RPMI7951 (cell line): ENCODE measurements at regions not wholly inside any gene's neighbourhood (a gene's known extent, or its start where the extent isn't known, plus 50 kb on each side); places are given as distances from the start of the nearest gene placed in this dataset.
"Not testable (repeated sequence)": the region's sequence is repeated elsewhere in the genome, so short reads cannot be mapped to it uniquely, and the experiment has no call there.

Experiments
- DNase-seq: peaks from one replicate; pipeline ENCODE4 v3.0.0-alpha.2; 2012; ENCODE audit warnings: low read depth

DNA sequence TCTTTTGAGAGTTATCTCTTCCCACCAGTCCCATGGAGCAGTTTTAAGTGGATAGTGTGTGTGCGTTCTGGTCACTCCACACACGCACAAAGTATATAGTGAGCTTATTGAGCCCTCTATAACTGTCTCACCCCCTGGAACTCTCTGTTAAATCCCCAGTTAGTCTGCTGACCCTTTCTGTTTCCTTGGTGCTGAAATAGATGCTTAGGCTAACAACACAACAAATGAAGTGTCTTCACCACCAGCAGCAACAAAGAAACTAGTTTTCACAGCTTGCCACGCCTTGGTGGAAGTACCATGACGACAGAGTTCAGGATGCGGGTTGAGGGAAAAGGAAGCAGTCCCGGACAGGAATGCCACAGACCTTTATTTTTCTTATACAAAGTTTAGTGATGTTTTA lies 203.5 kb upstream of the TMEFF2 start:
- DNase-seq = peak; percentile 1

DNA sequence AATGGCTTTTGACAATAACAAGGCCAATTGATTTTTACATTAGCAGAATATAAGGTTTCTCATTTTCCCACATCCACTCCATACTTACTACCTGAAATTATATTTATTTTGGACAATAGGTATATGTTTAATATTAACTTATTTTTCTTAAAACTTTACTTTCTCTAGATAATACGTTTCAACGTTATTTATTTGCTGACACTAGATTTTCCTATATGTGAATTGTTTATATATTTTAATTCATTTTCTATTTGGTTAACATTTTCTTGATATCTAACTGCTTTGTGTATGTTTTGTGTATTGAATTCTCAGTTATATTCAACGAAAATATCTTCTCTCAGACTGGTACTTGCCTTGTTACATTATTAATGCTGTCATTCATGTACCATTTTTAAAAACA lies 199.9 kb upstream of the TMEFF2 start:
- no peak for DNase-seq

DNA sequence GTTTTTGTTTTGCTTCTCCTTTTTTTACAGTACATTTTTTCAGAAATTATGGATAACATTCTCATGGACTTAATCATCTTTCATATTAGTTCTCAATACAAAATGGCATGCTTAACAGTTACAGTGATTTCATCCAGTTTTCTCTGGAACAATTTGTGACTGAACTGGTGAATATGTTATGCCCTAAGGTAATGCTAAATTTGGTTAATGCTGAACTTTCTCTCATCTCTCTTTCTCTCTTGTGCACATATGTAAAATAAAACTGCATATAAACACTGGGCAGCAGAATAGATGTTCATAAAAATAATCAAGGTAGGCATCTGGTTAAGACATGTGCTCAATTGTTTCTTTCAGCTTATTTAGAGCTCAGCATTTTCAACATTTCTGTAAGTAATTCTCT lies 196.3 kb upstream of the TMEFF2 start:
- no peak for DNase-seq

DNA sequence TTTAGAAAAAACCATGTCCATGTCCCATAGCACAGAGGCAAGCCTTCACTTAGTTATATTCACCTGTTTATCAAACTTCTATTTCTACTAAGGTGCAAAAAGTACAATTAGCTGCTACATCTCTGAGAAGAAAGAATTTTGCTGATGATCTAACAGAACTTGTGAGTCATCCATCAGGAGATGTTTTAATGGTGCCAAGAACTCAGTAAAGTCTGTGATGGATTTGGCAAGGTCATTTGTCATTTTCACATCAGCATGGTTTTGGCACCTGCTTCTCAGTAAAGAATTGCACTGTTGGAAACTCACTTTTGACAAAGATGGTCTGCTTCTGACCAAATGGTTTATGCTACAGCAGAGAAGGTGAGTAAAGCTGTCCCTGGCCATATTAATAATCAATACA lies 195.7 kb upstream of the TMEFF2 start:
- no peak for DNase-seq

DNA sequence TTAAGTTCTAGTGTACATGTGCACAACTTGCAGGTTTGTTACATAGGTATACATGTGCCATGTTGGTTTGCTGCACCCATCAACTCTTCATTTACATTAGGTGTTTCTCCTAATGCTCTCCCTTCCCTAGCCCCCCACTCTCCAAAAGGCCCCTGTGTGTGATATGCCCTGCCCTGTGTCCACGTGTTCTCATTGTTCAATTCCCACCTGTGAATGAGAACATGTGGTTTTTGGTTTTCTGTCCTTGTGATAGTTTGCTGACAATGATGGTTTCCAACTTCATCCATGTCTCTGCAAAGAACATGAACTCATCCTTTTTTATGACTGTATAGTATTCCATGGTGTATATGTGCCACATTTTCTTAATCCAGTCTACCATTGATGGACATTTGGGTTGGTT lies 189.5 kb upstream of the TMEFF2 start:
- not testable (repeated sequence) for DNase-seq

DNA sequence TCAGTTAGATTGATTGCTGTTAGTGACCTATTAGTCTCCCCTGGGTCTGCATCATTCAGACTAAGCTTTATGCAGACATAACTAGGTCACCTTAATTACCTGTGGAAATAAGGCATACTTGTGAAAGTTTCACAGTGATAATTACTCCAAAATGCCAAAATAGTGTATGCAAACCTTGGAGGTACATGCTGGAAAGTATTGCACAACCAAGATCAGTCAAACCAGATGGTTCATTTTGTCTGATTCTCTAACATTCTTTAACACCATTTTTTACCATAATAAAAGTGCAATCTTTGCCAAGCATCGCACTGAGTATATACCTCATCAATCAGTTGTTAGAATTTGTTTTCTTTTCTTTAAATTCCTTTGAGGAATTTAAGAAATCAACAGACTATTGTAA lies 186.3 kb upstream of the TMEFF2 start:
- DNase-seq = no peak

DNA sequence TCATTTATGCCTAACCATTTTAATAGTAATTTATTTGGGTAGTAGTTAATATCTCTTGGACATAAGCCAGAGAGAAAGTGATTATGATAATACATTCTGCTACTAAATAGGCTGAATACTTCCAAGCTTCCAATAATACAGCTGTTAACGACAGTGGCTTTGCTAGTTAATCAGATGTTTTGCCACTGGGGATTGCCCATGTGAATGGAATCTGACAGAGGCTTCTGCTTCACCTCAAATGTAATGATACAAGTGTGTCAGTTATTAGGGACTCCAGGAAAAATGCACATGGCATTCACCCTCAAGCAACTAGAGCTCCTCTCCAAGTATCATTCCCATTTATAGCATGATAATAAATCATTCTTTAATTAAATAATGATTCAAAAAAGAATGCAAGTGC lies 185.0 kb upstream of the TMEFF2 start:
- DNase-seq = no peak

DNA sequence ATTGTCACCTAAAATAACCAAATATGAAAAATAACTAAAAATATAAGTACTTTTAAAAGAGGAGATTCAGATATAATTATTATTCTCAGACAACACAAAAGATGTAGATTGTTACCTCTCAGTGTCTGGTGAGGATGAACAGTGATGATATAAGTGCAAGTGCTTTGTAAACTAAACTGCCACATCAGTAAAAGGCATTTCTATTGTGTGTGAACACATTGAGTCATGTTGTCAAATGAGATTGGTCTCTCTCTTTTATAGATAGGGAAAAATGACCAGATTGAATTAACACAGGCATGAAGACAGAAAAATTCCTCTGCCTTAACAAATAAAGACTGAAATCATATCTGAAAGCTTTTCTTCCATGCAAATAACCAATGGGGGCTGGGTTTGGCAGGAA lies 182.4 kb upstream of the TMEFF2 start:
- no peak for DNase-seq

DNA sequence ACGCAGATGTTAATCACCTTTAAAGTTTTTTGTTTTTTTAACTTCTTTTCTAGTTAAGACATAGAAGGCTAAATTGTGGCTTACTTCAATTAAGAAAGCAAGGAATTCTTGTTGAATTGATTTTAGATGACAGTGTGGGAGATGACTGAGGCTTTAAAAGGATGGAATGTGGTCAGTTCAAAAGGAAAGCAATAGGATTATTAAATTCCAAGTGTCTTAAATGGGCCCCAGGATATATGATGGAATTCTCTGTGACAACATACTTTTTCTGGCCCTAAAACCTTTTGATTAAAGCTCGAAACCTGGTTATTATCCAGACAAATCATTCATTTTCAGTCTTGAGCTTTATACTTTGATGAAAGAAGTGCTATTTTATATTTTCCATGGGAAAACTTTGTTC lies 179.0 kb upstream of the TMEFF2 start:
- DNase-seq = no peak

DNA sequence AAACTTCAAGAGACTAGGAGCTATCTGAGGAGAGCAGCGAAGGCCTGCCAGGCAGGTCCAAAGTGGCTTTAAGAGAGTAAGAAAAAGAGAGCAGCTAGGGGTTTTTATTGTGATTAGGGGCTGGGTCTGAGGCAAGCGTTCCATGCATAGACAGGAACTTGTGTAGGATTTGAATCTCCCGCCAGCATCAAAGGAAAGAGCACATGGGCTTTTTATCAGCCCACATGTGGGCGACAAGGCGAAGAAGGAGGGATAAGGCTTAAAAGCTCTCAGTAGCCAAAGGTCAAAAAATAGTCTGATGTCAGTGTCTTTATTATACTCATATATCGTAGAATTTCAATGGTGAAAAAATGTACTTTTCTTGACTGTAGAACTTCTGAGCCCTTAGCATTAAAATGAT lies 178.5 kb upstream of the TMEFF2 start:
- DNase-seq = no peak

DNA sequence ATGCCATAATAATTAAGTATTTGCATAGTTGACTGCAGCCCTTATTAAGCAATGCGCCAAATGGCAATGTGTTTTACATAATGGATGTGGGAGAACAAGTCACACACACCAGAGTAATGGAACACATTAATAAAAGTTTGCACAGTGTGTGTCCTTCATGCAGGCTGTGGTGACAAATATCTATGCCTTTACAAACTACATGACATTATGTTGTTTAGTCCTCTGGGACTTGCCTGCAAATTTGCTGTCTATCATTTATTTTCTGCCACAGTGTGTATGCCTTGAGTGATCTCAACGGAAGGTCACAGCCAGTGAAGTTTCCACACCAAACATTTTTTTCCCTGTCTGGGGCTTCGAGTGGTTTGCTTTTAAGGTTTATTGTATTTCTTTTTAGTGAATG lies 175.2 kb upstream of the TMEFF2 start:
- no peak for DNase-seq

DNA sequence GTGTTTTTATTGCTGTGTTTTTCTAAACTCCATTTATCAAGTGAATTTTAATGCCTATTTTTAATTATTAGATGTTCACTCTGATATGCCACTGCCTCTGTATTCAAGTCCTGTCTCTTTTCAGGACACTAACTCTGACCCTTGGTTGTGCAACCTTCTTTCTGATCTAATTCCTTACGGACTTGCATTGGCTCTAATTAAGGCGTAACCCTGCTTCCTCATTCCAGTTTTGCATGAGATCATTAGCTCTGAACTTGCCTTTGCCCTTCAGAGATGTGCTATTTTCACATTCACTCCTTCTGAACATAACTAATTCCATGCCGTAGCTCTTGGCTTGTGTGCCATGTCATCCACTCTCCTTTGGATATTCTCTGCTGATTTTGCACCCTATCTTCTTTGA lies 162.5 kb upstream of the TMEFF2 start:
- DNase-seq = no peak

DNA sequence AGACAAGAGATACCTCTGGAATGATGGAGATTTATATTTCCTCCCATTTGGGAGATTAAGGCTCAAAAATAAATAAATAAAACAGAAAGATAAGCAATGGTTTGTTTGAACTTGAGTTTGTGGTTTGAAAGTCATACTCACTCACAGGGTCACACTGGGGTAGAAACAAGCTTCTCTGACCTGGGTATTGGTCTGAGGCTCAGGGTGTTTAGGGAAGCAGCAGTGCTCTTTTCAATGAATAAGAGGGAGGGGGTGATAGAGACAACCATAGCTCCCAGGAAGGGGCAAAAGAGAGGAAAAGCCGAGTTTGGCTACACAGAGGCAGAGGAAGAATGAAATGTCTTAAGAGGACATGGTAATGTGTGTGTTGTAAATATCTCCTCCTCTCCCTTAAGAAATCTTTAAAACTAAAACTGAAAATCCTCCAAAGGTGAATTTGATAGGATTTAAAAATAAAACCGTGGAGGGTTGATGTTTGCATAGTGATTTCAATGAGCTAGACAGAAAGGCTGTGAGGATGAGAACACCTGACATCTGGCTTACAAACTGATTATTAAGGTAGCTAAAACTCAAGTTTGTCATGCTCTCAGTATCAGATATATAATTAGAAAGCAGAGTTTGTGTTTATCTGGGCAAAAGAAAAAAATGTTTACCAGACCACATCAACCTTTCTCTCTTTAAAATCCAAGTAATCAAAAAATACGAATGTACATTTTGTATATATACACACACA lies 159.9 kb upstream of the TMEFF2 start:
- DNase-seq = no peak

DNA sequence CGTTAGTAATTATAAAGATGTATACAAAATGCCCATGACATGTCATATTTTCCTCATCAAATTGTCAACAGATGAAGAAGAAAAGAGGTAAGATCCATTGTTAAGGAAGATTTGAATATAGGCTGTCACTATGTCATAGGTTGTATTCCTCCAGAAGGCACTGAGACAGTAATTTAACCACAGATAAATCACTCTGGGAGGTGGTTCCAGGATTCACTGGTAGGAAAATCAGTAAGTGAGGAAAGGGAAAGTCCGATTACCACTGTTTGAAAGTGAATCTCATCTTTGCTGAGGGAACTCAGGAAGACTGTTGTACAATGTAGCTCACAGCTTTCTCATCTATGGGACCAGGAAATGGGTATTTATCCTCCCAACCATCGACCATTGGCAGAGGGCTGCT lies 152.8 kb upstream of the TMEFF2 start:
- no peak for DNase-seq

DNA sequence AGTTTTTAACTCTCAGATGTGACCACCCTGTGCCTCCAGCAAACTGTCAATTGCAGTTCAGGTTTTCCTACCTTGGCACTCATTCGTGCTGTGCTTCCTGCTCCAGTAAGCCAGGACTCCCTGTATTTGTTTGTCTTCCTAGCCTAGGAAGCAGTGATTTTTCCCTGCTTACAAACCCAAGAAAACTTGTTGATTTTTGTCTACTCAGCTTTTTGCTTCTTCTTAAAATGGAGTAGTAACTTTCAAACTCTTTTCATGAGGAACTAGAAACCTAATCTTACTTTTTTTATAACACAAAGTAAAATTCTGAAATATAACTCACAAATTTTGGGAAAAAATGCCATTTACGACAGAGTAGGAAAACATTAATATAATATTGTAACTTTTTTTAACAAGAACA lies 150.6 kb upstream of the TMEFF2 start:
- DNase-seq = no peak

DNA sequence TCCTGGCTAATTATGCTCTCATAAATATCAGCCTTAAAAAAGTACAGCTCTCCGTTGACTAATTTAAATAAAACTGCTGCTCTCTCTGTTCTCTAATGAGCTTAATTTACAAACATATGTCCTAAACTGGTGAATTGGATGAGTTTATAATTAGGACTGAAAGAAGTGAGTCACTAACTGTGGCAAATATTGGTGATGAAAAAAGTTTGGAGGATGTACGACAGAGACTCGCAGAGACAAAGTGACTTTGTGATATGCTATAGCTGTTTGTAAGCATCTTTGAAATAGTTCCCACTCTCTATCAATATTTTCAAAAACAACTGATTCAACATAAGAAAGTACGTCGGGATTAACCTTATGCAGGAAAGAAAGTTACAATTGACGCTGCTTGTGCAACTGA lies 138.9 kb upstream of the TMEFF2 start:
- DNase-seq = no peak

DNA sequence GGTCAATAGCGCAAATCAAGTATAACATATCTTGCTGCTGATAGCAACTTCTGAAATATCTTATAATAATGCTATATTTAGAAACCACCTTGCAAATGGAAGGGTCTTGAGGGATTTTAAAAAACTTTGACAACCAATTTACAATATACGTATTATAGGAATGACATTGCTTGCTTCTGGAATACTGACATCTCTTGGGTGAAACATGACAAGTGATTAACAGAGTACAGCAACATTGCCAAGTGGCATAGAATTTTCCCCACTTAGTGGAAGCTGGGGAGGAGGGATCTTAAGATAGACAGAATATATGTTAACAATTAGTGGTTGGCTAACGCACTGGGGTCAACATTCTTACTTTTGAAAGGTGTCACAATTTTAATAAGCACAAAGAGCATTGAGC lies 133.6 kb upstream of the TMEFF2 start:
- no peak for DNase-seq

DNA sequence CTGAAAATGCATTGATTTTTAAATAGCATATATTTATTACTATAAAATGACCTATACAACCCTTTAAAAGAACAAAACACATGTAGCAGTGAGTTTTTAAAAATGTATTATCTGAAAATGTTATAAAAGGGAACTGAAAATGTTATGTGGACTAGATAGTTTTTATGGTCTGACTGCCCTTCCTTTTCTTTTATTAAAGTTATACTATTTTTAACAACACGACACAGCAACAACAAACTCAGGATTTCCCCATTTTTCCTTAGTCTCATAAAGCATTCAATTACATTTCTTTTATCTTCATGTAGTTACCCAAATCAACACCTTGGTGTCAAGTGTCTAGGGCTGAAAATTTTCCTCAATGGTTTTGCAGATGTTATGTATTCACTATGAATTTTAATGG lies 132.8 kb upstream of the TMEFF2 start:
- no peak for DNase-seq

DNA sequence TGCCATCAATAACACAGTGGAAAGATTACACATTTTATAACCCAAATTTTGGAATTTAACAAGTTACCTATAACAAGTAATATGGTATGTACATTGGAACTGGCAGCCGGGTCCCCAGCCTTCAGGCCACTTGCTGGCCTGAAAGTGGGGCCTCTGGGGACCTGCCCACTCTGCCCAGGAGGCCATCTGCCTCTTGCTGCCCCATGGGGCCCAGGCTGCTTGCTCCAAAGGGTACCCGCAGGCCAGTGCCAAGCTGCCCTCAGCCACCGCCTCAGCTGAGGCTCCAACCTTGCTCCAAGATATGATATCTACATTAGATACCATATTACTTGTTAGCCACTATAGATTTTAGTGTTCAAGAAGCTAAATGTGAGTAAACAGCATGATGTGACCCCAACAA lies 120.8 kb upstream of the TMEFF2 start:
- DNase-seq = no peak

DNA sequence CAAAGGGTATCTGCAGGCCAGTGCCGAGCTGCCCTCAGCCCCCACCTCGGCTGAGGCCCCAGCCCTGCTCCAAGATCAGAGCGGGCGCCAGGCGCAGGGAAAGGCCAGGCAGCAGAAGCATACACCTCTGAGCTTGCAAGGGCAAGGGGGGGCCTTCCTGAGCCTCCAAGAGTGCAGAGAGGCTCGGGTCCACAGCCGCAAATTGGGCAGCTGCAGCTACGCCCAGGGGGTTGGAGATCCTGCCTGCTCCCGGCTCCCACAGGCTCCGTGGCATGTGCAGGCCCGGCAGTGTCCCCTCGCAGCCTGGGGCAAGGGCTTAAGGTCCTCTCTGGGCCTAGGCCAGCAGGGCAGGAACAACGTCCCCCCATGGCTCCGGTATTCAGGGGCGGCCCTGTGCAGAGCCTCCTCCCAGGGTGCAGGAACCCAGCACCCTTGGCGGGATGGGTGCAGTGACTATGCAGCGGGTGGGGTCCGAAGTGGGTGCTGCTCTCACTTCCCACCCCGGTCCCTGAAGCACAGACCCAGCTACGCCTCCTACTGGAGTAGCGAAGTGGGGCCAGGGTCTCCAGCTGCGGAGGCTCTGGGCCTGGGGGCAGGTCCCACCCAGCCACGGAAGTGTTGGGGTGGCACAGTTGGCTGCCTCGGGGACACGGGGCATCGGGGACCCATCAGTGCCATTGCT lies 120.2 kb upstream of the TMEFF2 start:
- DNase-seq = no peak

DNA sequence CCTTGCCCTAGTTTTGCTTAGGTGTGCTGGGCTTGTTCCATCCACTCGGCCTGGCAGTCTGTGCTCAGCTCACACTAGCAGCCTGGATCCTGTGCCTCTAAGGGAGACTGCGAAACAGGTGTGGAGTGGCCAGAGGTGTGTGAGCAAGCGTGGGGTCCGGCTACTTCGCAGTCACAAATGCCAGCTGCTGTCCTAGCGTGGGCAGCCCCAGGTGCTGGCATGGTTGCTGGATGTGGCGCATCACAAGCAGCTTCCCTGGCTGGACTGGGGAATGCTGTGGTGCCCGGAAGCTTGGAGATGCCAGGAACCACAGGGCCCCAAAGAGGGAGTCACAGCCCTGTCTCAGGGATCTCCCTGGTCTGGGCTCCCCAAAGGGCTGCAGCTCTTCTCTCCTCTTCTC lies 119.0 kb upstream of the TMEFF2 start:
- no peak for DNase-seq

DNA sequence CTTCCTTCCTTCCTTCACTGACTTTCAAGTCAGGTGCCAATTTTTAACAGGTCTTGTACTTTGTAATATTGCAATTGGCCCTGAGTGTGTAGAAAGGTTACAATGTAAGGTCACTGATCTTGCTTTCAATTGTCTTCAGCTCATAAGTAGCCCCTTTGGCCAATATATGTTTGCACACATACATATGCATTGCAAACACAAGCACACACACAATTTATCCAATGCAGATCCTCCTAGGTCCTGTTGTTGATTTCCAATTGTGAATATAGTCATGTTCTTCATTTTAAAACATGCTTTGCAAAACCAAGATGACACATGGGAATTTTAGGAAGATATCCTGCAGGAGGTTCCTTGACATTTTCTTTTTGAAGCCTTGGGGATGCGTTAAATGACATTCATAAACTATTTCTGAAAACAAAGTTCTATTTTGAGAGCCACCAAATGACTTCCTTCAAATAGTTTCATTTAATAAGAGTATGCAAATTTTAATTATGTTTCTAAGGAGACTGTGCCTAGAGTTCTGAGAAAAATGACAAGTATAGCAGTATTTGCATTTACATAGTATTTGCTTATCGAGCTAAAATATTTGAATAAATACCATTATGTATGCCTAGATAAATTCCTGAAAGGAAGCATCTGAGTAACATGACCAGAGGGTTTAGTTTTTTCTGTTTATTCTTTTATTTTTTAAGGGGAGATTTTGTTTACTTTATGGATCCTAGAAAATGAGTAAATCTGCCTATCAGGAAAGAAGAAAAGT lies 117.1 kb upstream of the TMEFF2 start:
- no peak for DNase-seq

DNA sequence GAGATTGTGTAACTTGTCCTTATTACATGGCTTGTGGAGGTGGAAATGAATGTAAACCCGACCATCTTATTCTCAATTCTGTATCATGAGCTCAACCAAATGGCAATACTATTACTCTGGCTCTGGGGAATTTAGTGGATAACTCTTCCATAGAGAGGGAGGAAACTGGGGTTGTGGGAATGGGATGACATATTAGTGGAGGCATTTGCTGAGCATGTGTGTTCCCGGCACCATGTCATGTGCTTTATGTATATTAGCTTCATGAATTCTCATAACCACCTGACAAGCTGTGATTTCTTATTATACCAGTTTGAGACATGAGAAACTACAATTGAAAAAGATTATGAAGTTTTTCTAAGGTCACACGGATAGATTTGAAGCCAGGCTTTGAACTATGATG lies 112.8 kb upstream of the TMEFF2 start:
- no peak for DNase-seq
